NCI-H446 (cell line): ENCODE measurements at regions not wholly inside any gene's neighbourhood (a gene's known extent, or its start where the extent isn't known, plus 50 kb on each side); places are given as distances from the start of the nearest gene placed in this dataset.

ENCODE experiments used
- DNase-seq, 2 experiments: peaks; one replicate each; lab custom pipeline; 2025; lab: John Stamatoyannopoulos, UW

- DNase-seq: no peak
These were observed 51.8 kb upstream of the ANKRD34C start for GRCh38 chr15:79230766-79231165.

DNA sequence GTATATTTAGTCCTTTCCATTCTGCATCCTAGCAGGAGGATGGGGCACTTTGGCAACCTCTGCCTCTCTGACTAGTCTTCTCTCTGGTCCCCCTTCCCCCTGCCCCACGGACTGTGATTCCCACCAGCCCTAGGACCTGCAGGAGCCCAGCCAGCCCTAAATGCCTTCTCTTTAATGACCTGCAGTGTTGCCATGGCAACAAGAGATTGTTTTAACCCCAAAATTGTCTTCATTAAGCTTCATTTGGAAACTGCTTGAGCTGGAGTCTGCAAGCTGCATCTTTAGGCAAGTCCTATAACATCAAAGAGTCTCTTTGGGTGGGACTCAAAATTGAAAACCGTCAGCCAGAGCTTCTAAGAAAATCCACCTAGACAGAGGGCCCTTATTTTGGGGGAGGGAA, 59.7 kb upstream of the ANKRD34C start:
- DNase-seq: no peak

- no peak for DNase-seq
These were observed 60.8 kb upstream of the ANKRD34C start for GRCh38 chr15:79221696-79222095.

DNA sequence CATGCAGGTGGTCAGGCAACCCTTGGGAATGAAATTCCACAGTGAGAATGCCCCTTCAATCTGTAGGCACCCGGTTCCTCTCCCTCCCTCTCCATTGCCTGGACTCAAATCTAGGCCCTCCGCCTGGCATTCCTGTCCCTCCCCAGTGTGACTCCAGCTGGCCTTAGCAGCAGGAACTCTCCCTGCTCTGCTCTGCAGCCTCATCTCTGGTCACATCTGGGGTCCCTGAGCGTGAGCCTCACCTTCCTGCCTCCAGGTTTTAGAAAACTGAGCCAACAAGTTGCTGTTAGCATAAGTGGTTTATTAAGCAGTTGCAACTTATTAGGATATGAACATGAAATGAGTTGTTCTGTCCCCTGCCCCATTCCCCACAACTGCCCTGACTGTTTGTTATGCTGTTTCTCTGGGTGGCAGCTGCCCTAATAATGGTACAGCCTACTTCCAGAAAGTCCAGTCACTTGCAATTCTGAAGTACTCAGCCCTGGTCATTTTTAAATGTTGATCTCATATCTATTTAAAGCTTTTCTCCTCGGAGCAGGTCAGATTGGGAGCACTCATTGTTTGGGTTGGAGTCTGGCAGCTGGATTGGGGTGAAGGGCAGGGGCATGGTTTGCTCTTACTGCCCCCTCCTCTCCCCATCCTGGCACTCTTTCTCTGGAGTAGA, 63.0 kb upstream of the ANKRD34C start:
- no peak for DNase-seq

- no peak for DNase-seq
These were observed 63.8 kb upstream of the ANKRD34C start for GRCh38 chr15:79218588-79219200.

- DNase-seq: no peak
These were observed 68.9 kb upstream of the ANKRD34C start for GRCh38 chr15:79213650-79214049.

- DNase-seq: no peak
These were observed 69.8 kb upstream of the ANKRD34C start for GRCh38 chr15:79212589-79213157.

- DNase-seq: no peak
These were observed 71.0 kb upstream of the ANKRD34C start for GRCh38 chr15:79211481-79211880.

DNA sequence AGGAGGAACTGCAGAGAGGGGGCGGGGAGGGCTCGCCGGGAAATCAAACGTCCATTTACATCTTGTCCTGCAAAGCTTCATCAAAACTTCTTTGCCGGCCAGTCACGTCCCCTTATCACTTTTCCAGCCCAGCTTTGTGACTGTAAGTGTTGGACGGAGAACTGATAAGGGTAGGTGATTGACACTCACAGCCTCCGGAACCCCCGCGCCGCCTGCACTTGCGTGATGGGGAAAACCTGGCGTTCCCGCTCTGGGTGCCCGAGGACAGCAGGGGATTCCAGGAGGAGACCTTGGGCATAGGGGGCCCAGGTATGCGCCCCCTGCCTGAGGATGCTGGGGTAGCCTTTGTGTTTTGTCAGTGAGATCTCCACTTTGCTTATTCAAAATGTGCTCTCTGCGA, 72.8 kb upstream of the ANKRD34C start:
- no peak for DNase-seq

DNA sequence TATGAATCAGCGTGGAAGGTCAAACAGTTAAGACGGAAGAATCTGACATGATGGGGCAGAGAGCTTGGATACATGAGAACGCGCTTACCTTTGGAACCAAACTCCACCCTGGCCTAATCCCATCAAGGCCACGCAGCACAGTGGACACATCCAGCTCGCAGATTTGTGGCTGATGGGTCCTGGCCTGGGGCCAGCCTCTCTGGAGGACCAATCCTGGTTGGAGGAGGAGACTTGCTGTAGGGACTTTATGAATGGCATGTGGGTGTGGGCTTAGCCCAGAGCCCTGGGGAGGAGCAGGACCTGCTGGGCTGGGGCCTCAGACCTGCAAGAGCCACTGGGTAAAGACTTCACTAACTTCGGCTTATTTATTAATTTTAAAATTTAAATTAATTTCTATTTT, 73.4 kb upstream of the ANKRD34C start:
- no peak for DNase-seq

DNA sequence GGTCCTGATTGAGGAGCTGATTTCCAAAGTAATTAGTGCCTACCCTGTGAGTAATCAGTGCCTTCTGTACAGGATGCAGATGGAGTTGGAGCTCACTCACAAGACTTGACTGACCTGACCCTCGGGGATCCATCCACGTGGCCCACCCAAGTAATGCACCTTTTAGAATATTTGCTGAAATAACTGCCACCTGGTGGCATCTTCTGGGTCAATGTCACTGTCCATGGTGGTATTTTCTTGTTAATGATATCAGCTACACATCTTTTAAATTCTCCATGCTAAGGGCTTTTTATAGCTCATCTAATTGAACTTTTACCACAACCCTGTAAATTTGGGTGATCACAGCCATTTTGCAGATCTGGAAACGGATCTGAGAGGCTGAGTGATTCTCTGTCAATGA, 74.3 kb upstream of the ANKRD34C start:
- no peak for DNase-seq

DNA sequence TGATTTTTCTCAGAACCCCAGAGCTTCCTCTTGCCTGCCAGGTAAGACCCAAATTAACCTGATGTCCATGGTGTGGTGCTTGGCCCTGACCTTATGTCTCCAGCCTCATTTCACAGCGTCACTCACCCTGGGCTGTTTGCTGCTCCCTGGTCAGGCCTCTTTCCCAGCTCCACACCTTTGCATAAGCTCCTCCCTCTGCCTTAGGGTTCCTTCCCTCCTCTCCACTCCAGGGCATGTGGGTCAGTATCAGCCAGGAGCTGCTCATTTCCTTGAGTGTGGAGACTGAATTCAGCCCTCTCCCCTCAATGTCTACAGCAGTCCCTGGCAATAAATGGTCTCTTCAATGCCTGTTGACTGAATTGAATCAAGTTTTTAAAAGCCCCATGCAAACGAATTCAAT, 75.6 kb upstream of the ANKRD34C start:
- no peak for DNase-seq

- no peak for DNase-seq
These were observed 77.4 kb upstream of the ANKRD34C start for GRCh38 chr15:79204886-79205675.

- DNase-seq: no peak
These were observed 84.1 kb upstream of the ANKRD34C start for GRCh38 chr15:79198461-79198860.

DNA sequence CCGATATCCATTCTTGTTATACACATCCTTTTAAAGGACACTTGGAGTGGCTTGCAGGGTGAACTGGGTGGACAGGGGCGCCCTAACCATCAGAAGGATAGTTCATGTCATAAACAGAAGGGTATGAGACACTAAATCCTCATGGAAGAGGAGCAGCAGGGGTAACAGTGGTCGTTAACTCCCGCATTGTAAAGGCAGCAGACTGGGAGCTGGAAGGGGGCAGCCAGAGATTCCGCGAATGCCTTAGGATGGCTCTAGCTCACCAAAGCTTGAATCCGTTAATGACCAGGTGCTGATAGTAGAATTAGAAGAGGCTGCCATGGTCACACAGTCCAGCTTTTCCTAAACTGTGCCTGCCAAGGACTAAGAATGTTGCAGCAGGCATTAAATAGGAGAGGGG, 85.2 kb upstream of the ANKRD34C start:
- DNase-seq: no peak

DNA sequence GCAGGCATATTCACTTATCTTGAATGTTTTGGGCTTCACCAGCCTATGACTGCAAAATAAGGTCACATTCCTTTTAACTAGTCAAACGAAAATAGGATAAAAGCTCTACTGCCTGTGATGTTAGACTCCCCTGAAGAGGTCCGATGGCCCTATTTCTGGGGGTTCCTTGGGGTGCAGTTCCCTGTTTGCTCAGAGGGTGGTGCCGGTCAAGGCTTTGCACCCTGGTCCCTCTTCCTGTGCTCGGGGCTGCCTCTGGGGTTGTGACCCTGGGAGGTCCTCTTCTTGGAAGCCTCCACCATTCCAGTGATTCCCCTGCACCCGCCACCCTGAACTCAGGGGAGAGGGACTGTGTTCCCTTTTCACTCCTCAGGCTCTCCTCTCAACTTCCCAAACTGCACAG, 86.7 kb upstream of the ANKRD34C start:
- no peak for DNase-seq

DNA sequence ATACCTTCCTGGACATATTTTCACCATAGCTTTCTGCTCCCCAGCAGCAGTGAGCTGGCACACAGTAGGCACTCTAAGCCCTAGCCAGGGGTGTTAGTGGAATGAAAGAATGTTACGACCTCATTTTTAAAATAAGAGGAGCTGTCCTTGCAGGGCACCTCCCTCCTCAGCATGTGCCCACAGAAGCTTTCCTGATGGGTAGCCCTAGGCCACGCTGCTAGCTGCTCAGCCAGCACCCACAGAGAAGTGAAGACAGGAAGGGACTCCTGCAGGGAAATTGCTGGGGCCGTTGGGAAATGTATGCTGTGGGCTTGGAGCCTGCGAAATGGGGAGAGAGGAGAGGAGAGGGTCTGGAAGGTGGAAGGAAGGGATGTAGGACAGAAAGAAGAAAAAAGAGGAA, 87.3 kb upstream of the ANKRD34C start:
- no peak for DNase-seq

GRCh38 chr15:79194386-79194785, 88.1 kb upstream of the ANKRD34C start:
- no peak for DNase-seq

GRCh38 chr15:79193549-79193948, 89.0 kb upstream of the ANKRD34C start:
- no peak for DNase-seq

GRCh38 chr15:79193103-79193502, 89.4 kb upstream of the ANKRD34C start:
- DNase-seq: no peak

- no peak for DNase-seq
These were observed 90.0 kb upstream of the ANKRD34C start for GRCh38 chr15:79192462-79193036.

GRCh38 chr15:79190093-79190492, 92.4 kb upstream of the ANKRD34C start:
- no peak for DNase-seq

DNA sequence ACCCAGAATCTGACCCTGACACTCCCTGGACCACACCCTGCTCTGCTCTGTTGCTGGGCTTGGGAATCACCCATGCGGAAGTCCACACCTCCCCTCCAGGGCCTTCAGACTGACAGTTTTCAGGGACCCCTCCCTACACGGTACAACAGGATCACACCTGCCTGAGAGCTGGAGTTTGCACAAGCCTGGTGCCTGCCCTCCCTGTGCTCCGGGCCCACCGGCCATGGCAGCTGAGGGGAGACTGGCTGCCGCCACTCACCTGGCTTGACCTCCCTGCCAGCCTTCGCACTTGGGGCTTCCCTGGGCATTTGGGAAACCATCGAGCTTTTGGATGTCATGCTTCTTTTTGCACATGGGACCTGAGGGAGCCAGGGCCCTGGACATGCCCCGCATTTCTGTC, 95.9 kb upstream of the ANKRD34C start:
- DNase-seq: no peak
